Right lobe of liver (tissue), 6 donors: ENCODE measurements at regions not wholly inside any gene's neighbourhood (a gene's known extent, or its start where the extent isn't known, plus 50 kb on each side); places are given as distances from the start of the nearest gene placed in this dataset.
"Not testable (repeated sequence)": the region's sequence is repeated elsewhere in the genome, so short reads cannot be mapped to it uniquely, and the experiment has no call there.

Experiments
- ATAC-seq, 4 donors: fragments of 200-7000 bp; cut with Tn5 transposase; one replicate each; pipeline ENCODE4 v1.9.1; 2020; ENCODE audit warnings: mild to moderate bottlenecking in 4 of 4, moderate library complexity in 4 of 4
- DNase-seq, 3 donors: peaks; one replicate each; pipeline ENCODE4 v3.0.0-alpha.2; 2020
- H3K27ac ChIP-seq, 3 donors: fragments of 200-600 bp; one replicate each; pipeline ENCODE4 v1.8.0; 2022
- H3K27me3 ChIP-seq, 2 donors: fragments of 200-600 bp; one replicate each; pipeline ENCODE4 v1.8.0; 2022
- H3K36me3 ChIP-seq, 4 donors: fragments of 200-600 bp; sonication (generic) in 1 of 4; one replicate each; pipeline versions ENCODE4 v1.5.1 to v1.8.0; 2017 to 2022; ENCODE audit warnings: control low read depth in 1 of 4
- H3K4me1 ChIP-seq, 4 donors: fragments of 200-600 bp; sonication (generic) in 1 of 4; one replicate each; pipeline versions ENCODE4 v1.5.1 to v1.8.0; 2017 to 2022; ENCODE audit warnings: control low read depth in 1 of 4
- H3K4me3 ChIP-seq, 3 donors: fragments of 200-600 bp; one replicate each; pipeline ENCODE4 v1.8.0; 2022
- H3K9me3 ChIP-seq, 4 donors: fragments of 200-600 bp; sonication (generic) in 1 of 4; one replicate each; pipeline versions ENCODE4 v1.5.1 to v1.8.0; 2017 to 2022; ENCODE audit warnings: control low read depth in 1 of 4
- CTCF ChIP-seq, 4 donors: fragments of 200-600 bp in 3 of 4; fragments of 450-650 bp in 1 of 4; IDR thresholded peaks; one replicate each; pipeline versions ENCODE4 v1.5.1 to v1.8.0; 2016 to 2022; ENCODE audit warnings: antibody characterized with exemption in 4 of 4, mild to moderate bottlenecking in 2 of 4
- POLR2A ChIP-seq: fragments of 450-650 bp; IDR thresholded peaks from one replicate; pipeline ENCODE4 v1.6.1; 2017; ENCODE audit warnings: antibody characterized with exemption, mild to moderate bottlenecking
- WGBS: methylation state at CpG from one replicate; pipeline ENCODE4 v1.1.6; 2018; ENCODE audit warnings: low coverage, low lambda C conversion rate; ENCODE audit not compliant: insufficient coverage; ENCODE audit errors: missing lambda C conversion rate; 5-methylcytosine and 5-hydroxymethylcytosine counted together
- intact Hi-C, 2 donors: fragments of 100-400 bp; cut with DNase I; formaldehyde crosslinking; loops; one replicate each; pipeline versions ENCODE4 v1.11.2 to v1.14.1; 2022
- donor health status: DM: no; HTN: yes; CAD: no.
- donor health status: DM: no; HTN: no; CAD: no.
- donor health status: DM: no; HTN: no; CAD: no.
- donor health status: DM: no; HTN: yes; CAD: no.
- donor health status: DM: no; HTN: yes; CAD: no.

- Histone ChIP-seq H3K27ac (no peak overlapping the region), H3K27me3 (no peaks in the 10 kb centered on the region), H3K4me1 (no peaks in the 10 kb centered on the region), H3K9me3 (no peaks in the 10 kb centered on the region), H3K36me3 (no peaks in the 10 kb centered on the region), H3K4me3 (no peak overlapping the region)
- DNase-seq: no peak
- TF ChIP-seq POLR2A (no peak), CTCF (IDR thresholded peaks at IDR 0.05) (no peak)
- 67% methylated on average over 2 of the region's 2 CpGs for WGBS
- intact Hi-C loops: no loop called here
- no peak for ATAC-seq
Measured at GRCh38 chr5:24268482-24269056, 376.2 kb downstream of the CDH10 start.

- H3K27ac ChIP-seq, H3K4me3 ChIP-seq, ATAC-seq, DNase-seq, H3K4me1 ChIP-seq, intact Hi-C loops, H3K9me3 ChIP-seq, H3K36me3 ChIP-seq, H3K27me3 ChIP-seq: not testable (repeated sequence)
- WGBS: 67% methylated on average over 1 of the region's 5 CpGs
Measured at GRCh38 chr5:24271702-24272118, 373.1 kb downstream of the CDH10 start.

GRCh38 chr5:24272741-24273140 is 372.0 kb downstream of the CDH10 start:
- TF ChIP-seq CTCF (IDR thresholded peaks at IDR 0.05) (no peak), POLR2A (no peak)
- Histone ChIP-seq H3K4me1 (no peaks in the 10 kb centered on the region), H3K36me3 (no peaks in the 10 kb centered on the region), H3K27ac (no peak overlapping the region), H3K27me3 (no peaks in the 10 kb centered on the region), H3K9me3 (no peaks in the 10 kb centered on the region), H3K4me3 (no peak overlapping the region)
- DNase-seq (no peak), ATAC-seq (no peak)
- WGBS: 62% methylated on average over 7 of the region's 7 CpGs
- intact Hi-C loops: no loop called here

- H3K27ac ChIP-seq: no peak overlapping the region
- no peak overlapping the region for H3K4me3 ChIP-seq
- H3K9me3 ChIP-seq: no peaks in the 10 kb centered on the region
- no peaks in the 10 kb centered on the region for H3K36me3 ChIP-seq
- H3K4me1 ChIP-seq: no peaks in the 10 kb centered on the region
- intact Hi-C loops: no loop called here
- no peaks in the 10 kb centered on the region for H3K27me3 ChIP-seq
- 37% methylated on average over 5 of the region's 5 CpGs for whole genome bisulfite sequencing
- no peak for TF ChIP-seq POLR2A
- no peak for TF ChIP-seq CTCF (IDR thresholded peaks at IDR 0.05)
- ATAC-seq (no peak), DNase-seq (no peak)
Measured at GRCh38 chr5:24280215-24280614, 364.6 kb downstream of the CDH10 start.

- Histone ChIP-seq H3K9me3 (no peaks in the 10 kb centered on the region), H3K27me3 (no peaks in the 10 kb centered on the region), H3K36me3 (no peaks in the 10 kb centered on the region), H3K27ac (no peak overlapping the region), H3K4me1 (no peaks in the 10 kb centered on the region), H3K4me3 (no peak overlapping the region)
- no peak for DNase-seq
- intact Hi-C loops: no loop called here
- no peak for TF ChIP-seq CTCF (IDR thresholded peaks at IDR 0.05)
- no peak for TF ChIP-seq POLR2A
- 19% methylated on average over 1 of the region's 1 CpG for WGBS
- ATAC-seq: no peak
Measured at GRCh38 chr5:24281818-24282217, 363.0 kb downstream of the CDH10 start.
